Ovary (tissue), 3 donors: ENCODE measurements at regions not wholly inside any gene's neighbourhood (a gene's known extent, or its start where the extent isn't known, plus 50 kb on each side); places are given as distances from the start of the nearest gene placed in this dataset.

Experiments
- CTCF ChIP-seq, 3 donors: fragments of 450-650 bp in 2 of 3; fragments of 200-600 bp in 1 of 3; IDR thresholded peaks; one replicate each; pipeline versions ENCODE4 v1.5.1 to v1.8.0; 2016 to 2022; ENCODE audit warnings: antibody characterized with exemption in 3 of 3, mild to moderate bottlenecking in 1 of 3
- EP300 ChIP-seq: sonication (generic); formaldehyde crosslinking; IDR thresholded peaks from one replicate; pipeline ENCODE4 v1.6.1; 2017; ENCODE audit warnings: antibody characterized with exemption
- POLR2A ChIP-seq: fragments of 450-650 bp; IDR thresholded peaks from one replicate; pipeline ENCODE4 v1.6.1; 2017; ENCODE audit warnings: antibody characterized with exemption, mild to moderate bottlenecking, moderate library complexity
- donor health status: DM: no; HTN: no; CAD: no.

GRCh38 chr2:6444514-6444913 lies 421.2 kb downstream of the CMPK2 start:
- TF ChIP-seq CTCF (IDR thresholded peaks at IDR 0.05) (no peak), POLR2A (no peak), EP300 (no peak)
